GM11168 (cell line): ENCODE measurements at regions not wholly inside any gene's neighbourhood (a gene's known extent, or its start where the extent isn't known, plus 50 kb on each side); places are given as distances from the start of the nearest gene placed in this dataset.

ENCODE experiments used
- in situ Hi-C: fragments of 300-500 bp; cut with MboI; formaldehyde crosslinking; loops from one replicate; pipeline ENCODE4 v1.12.0; 2022; ENCODE audit warnings: low sequenced_read_pairs; ENCODE audit not compliant: unreplicated experiment

DNA sequence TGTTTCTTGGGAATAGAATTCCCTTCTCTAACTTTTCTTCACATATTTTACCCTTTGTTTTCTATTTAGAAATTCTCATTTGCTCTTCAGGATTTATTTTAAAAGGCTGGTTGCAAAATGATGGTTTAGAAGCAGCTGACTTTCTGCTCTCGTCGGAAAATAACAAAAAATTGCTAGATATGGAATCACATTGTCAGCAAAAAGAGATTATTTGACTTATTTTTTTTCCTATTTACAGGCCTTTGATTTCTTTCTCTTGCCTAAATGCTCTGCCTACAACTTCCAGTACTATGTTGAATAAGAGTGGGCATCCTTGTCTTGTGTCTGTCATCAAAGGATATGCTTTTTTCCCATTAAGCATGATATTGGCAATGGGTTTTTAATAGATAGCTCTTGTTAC is 1619.1 kb upstream of the ACO1 start:
- in situ Hi-C loops: no loop called here

DNA sequence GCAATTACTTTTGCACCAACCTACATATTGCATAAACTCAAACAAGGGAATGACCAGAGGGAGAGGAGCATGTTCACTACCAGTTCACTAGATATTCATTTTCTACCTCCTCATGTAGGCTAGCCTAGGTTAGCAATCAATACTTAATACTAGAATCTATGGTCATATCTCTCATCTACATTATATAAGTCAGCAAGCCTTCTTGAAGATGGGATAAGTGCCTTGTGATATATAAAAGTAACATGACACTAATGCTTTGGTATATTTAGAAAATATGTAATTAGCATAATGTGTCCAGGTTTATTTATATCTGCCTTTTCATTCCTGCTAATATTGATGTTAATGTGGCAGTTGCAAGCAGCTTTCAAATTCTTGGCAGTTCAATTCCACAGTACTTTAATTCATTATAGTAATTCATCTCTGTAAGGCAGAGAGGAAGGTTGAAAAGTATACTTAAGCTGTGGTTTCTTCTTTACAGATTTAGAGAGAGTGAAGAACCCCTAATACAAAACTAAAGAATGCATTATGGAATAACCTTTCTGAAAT is 1613.2 kb upstream of the ACO1 start:
- in situ Hi-C loops: no loop called here

DNA sequence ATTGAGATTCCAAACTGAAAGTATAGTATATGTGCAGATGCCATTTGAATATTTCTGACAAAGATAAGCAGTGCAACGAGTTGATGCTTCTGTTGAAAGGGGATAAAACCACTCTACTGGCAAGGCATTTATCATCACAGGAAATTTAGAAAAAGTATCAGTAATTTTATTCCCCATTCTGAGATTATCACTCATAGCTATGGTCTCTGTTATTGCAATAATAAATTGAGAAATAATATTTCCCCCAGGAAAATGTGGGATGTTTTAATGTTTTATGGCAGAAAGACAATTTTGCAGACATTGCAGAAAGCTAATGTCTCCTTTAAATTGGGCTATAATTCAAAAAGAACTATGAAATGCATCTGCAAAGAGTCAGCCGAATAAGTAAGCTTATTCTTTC is 1612.7 kb upstream of the ACO1 start:
- in situ Hi-C loops: no loop called here

DNA sequence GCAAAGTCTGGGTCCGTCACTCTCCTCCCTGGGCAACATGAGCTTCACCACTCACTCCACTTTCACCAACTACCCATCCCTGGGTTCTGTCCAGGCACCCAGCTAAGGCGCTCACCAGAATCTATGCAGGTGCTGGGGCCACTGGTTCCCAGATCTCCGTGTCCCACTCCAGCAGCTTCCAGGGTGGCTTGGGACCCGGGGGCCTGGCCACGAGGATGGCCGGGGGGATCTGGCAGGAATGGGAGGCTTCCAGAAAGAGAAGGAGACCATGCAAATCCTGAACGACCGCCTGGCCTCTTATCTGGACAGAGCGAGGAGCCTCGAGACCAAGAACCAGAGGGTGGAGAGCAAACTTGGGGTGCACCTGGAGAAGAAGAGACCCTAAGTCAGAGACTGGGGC is 1611.0 kb upstream of the ACO1 start:
- in situ Hi-C loops: no loop called here

DNA sequence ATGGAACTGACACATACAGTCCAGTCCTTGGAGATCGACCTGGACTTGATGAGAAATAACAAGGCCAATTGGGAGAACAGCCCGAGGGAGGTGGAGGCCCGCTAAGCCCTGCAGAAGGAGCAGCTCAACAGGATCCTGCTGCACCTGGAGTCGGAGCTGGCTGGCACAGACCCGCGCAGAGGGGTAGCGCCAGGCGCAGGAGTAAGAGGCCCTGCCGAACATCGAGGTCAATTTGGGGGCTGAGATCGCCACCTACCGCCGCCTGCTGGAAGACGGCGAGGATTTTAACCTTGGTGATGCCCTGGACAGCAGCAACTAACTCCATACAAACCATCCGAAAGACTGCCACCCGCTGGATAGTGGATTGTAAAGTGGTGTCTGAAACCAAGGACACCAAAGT is 1610.1 kb upstream of the ACO1 start:
- in situ Hi-C loops: no loop called here

DNA sequence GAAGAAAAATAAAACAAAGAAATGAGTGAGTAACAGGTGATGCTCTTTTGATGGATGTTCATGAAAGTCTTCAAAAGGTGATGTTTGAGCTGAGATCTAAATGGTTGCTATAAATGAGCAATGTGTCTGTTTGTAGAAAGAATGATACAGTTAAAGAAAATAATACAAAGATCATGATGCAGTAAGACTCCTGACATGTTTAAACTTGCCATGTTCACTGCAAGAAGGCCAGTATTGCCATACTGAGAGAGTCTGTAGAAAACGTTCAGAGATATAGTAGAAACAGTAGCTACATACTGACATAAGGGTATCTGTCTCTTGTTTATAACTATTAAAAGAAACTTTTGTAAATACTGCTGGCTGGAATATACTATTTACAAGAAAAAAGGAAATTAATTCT is 1609.2 kb upstream of the ACO1 start:
- in situ Hi-C loops: no loop called here

DNA sequence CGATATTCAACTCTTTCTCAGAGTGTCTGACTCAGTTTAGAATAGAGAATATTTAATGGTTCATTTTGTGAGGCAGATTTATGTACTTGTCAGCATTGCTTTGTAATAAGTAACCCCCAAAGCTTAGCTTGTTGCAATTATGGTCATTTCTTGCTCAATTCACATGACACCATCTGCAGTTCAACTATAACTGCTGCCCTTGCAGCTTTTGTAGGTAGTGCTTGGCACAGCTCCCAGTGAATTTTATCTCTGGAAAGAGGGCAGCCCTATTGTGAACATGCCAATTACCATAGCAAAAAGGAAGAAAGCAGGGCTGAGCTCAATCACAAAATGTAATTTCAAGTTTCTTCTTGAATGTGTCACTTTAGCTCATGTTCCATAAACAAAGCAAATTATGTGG is 1587.7 kb upstream of the ACO1 start:
- in situ Hi-C loops: no loop called here

DNA sequence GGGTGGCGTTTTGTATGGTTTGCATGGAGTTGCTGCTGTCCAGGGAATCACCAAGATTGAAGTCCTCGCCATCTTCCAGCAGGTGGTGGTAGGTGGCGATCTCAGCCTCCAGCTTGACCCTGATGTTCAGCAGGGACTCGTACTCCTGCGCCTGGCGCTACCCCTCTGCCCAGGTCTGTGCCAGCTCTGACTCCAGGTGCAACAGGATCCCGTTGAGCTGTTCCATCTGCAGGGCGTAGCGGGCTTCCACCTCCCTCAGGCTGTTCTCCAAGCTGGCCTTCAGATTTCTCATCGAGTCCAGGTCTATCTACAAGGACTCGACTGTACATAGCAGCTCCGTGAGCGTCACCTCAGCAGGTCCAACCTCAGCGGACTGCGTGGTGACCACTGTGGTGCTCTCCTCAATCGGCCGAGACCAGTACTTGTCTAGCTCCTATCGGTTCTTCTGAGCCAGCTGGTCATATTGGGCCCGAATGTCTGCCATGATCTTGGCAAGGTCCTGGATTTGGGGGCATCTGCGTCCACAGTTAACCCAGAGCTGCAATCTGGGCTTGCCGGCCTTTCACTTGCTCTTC is 1584.8 kb upstream of the ACO1 start:
- in situ Hi-C loops: no loop called here

DNA sequence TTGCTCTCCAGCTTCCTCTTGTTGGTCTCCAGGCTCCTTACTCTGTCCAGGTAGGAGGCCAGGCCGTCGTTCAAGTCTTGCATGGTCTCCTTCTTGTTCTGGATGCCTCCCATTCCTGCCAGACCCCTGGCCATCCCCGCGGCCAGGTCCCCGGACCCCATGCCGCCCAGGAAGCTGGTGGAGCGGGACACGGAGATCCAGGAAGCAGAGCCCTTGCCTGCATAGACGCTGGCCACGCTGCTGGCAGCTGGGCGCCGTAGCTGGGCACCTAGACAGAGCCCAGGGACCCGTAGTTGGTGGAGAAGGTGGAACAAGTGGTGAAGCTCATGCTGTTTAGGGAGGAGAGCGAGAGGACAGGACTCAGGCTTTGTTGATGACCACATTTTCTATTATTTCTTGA is 1584.0 kb upstream of the ACO1 start:
- in situ Hi-C loops: no loop called here

DNA sequence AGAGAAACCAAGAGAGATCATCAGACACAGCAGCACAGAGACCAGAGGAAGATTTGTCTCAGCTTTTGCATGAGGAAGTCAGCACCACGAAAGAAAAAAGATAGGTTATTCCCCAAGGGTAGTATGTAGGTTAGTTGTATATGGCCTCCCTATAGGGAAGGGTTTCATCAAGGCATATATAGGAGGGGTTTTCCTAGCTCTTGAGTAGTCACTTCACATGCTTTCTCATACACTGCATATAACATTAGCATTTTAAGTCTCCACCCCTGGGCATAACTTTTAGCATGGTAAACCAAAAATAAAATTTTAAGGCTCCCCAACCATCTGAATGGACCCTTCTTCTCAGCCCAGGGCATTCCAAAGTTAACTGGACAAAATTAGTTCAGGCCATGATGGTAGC is 1571.6 kb upstream of the ACO1 start:
- in situ Hi-C loops: no loop called here

DNA sequence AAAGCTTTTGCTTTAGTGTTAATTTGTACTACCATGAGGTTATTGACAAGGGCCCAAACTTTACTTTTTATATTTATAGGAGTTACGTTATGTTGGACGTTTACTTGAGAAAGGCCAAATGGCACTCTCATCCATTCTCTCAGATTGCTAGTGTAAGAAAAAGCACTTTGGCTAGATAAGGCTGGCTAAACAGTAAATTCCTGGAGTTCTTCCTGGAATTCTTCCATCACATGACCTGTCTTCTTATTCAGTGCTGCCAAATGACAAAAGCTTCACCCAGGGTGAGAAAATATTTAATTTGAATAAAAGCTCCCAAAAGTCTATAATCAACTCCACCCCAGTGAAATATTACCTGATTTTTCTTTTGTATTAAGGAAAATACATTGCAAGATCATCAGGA is 1568.9 kb upstream of the ACO1 start:
- in situ Hi-C loops: no loop called here

DNA sequence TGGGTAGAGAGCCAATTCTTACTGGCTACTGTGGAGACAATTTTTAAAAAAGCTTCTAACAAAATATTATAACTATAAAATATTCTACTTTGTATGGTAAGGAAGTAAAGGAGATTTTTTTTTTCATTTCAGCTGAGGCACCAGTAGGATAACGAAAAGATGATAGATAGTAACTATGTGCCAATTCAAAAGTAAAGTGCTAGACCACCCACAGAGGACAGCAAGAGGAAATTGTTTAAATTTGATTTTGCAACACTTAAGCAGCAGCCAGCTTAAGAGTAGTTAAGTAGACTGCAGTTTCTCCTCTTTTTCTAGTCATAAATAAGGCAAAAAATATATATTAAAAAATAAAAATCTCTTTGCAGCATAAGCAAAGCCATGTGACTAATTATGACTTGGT is 1539.3 kb upstream of the ACO1 start:
- in situ Hi-C loops: no loop called here

DNA sequence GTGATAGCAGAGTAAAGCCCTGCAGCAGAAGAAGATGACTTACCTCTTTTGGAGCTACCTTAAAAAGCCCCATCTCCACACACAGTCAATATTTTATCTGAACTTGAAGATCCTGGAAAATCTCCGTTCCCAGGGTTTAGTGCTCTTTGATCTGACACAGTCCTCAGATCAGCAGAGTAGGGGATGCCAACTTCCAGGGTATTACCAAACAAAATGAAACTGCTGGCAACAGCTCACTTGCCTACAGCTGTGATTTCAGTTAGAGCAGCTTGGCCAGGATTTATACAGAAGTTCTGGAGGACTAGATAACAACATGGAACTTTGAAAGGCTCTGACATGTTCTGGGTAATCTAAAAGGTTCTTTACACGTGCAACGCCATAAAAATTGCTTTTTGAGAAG is 1537.8 kb upstream of the ACO1 start:
- in situ Hi-C loops: no loop called here

DNA sequence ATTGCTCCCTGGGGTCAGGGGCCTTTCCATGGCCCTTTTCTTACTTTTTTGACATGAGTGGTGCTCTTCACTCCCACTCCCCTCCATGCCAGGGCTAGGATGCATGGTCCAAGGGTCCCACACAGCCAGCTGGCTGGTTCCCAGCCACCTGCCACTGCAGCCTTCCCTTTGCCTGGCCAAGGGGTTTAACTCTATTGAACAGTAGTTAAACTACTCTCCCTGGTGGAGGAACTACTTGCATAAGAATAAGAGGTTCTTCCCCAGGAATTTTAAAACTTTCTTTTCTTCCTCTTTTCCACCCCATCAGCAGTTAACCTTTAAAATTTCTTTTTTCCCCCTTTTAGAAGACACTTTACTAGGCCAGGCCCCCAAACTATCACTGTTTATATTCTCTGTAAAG is 1532.8 kb upstream of the ACO1 start:
- in situ Hi-C loops: no loop called here

DNA sequence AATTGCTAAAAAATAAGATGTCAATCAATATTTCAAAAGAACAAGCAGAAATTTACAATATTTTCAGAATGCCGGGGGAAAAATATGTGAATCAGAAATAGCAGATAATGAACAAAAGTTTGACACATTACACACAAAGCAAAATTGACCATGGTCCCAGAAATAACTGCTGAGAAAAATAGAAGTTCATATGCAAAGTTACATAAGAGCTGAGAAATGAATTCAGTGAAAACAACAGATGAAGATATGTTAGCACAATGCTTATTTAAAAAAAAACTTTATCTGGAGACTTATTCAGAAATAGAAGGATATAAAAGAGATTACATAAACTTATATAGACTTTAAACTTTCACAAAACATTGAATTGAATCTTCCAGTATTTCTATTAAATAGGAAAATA is 1483.7 kb upstream of the ACO1 start:
- in situ Hi-C loops: no loop called here

DNA sequence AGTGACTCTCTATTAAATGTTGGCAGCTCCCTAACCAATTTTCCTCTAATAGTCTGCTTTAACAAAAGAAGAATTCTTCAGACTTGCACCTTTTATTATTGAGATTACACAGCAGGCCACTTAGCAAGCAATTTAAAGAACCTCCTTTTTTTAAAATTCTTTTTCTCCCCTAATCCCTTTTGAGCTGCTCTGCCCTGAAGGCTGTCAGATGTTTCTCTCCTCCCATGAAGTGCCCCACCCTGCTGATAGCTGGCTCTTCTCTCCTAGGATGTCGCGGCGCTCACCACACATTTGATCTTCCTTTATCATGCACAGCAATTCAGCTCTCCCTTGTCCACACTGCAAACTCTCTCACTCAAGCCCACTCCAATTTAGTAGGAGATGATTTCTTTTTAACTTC is 1471.1 kb upstream of the ACO1 start:
- in situ Hi-C loops: no loop called here

DNA sequence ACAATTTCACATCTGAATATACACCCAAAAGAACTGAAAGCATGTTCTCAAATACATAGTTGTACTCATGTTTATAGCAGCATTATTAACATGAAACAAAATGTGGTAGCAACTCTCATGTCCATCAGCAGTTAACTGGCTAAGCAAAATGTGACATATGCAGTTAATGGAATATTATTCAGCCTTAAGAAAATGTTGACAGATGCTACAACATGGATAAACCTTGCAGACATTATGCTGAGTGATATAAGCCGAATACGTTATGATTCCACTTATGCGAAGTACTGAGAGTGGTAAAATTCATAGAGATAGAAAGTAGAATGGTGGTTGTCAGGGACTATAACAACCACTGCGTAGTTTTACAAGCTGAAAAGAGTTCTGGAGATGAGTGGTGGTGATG is 1469.0 kb upstream of the ACO1 start:
- in situ Hi-C loops: no loop called here

DNA sequence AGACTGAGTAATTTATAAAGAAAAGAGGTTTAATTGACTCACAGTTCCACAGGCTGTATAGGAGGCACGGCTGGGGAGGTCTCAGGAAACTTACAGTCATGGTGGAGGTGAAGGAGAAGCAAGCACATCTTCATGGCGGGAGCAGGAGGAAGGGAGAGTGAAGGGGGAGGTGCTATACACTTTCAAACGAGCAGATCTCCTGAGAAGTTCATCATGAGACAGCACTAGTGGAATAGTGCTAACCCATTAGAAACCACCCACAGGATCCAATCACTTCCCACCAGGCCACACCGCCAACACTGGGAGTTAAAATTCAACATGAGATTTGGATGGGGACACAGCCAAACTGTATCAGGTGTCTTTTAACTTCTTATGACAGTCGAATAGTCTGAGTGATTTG is 1459.3 kb upstream of the ACO1 start:
- in situ Hi-C loops: no loop called here

DNA sequence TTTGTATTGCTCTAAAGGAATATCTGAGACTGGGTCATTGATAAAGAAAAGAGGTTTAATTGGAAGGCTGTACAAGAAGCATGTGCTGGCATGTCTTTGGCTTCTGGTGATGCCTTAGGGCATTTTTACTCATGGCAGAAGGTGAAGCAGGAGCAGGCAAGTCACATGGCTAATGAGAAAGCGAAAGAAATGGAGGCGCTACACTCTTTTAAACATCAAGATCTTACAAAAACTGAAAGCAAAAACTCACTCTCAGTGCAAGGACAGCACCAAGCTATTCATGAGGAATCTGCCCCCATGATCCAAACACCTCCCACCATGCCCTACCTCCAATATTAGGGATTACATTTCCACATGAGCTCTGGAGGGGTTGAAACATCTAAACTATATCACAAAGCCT is 1458.8 kb upstream of the ACO1 start:
- in situ Hi-C loops: no loop called here

DNA sequence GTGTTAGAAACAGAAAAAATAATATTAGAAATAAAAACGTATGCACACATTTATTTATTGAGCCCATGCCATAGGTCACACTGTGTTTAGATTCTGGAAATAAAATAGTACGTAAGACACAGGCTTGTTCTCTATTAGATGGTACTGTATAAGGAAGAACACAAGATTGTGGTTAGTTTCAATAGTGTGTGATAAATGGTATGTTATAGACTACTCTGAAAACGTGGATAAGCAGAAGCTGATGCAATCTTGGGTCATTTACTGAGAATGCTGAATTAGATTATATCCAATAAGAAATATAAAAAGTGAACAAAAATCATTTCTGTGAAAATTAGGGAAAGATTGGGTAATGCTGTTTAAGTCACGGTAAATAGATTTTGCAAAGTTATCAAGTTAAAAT is 1456.4 kb upstream of the ACO1 start:
- in situ Hi-C loops: no loop called here

DNA sequence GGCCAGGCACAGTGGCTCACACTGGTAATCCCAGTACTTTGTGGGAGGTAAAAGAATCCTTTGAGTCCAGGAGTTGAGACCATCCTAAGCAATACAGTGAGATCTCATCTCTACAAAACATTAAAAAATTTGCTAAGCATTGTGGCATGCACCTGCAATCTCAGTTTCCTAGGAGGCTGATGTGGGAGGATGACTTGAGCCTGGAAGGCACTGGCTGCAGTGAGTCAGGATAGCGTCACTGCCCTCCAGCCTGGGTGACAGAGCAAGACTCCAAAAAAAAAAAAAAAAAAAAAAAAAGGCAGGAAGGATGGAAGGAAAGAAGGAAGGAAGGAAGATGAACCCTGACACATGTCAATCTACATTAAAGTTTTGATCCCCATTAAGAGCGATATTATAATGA is 1452.2 kb upstream of the ACO1 start:
- in situ Hi-C loops: no loop called here

DNA sequence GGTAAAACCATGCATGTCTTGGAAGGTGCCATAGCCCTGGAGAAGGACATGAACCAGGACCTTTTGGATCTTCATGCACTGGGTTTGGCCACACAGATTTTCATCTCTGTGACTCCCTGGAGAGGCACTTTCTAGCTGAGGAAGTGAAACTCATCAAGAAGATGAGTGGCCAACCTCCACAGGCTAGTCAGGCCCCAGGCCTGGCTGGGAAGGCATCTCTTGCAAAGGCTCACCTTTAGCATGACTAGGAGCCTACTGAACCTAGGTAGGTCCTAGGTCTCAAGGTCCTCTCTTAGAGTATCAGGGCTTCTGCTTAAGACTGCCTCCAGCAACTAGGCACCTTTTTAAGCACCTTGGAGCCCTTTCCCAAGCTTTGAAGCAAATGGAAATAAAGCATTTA is 1448.7 kb upstream of the ACO1 start:
- in situ Hi-C loops: no loop called here

DNA sequence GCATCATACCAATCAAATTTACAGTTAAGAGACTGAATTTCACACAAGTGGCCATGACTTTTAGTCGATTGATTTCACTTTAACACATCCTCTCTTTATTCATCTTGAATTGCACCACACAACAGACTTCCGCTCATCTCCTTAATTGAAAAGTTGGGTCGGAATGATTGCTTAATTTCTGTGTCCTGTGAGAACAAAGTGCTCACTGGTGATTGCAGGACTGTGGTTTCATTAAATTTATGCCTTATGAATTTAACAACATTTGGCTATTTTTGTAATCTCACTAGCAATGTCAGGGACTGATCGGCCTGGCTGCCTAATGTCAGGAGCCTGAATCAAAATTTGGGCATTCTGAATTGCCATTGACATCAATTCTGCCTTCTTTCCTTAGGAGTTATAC is 1447.3 kb upstream of the ACO1 start:
- in situ Hi-C loops: no loop called here
